SK-N-SH (cell line): ENCODE measurements at regions not wholly inside any gene's neighbourhood (a gene's known extent, or its start where the extent isn't known, plus 50 kb on each side); places are given as distances from the start of the nearest gene placed in this dataset.

Source experiments
- CTCF ChIA-PET: fragments of 300-600, 350-600 bp; formaldehyde crosslinking; extraction: SDS; loops from one replicate; lab custom pipeline; 2021; lab: Yijun Ruan, JAX
- POLR2A ChIA-PET: fragments of 350-600 bp; sonication (Branson Sonifier 250); formaldehyde crosslinking; extraction: SDS; loops from one replicate; lab custom pipeline; 2020; ENCODE audit warnings: antibody characterized with exemption, inconsistent platforms; lab: Yijun Ruan, JAX
- DNase-seq: peaks from one replicate; pipeline ENCODE4 v3.0.0; 2012
- H2AFZ ChIP-seq: fragments of 200-600 bp; sonication (generic); 2 replicates; pipeline ENCODE4 v1.8.1; 2016; ENCODE audit warnings: antibody characterized with exemption, mild to moderate bottlenecking, low read depth
- H3F3A ChIP-seq: fragments of 200-600 bp; sonication (generic); replicated peaks from 2 replicates; pipeline ENCODE3; 2016; ENCODE audit warnings: antibody characterized with exemption, mild to moderate bottlenecking; ENCODE audit not compliant: insufficient read depth
- H3K27ac ChIP-seq, 2 experiments: fragments of 200-500 bp in 1 of 2; fragments of 200-600 bp in 1 of 2; sonication (Bioruptor generic) in 1 of 2; sonication (generic), shearing (Covaris generic) in 1 of 2; 2 replicates each; pipeline versions ENCODE4 v1.5.1 to v1.6.1; 2014 to 2016; ENCODE audit warnings: low read depth in 2 of 2, inconsistent platforms in 1 of 2, low read length in 1 of 2, mild to moderate bottlenecking in 1 of 2, mixed read lengths in 1 of 2
- H3K27me3 ChIP-seq: fragments of 200-600 bp; sonication (generic), shearing (Covaris generic); 2 replicates; pipeline ENCODE4 v1.6.1; 2016; ENCODE audit warnings: mixed run types; ENCODE audit not compliant: insufficient read depth
- H3K36me3 ChIP-seq, 2 experiments: fragments of 200-500 bp in 1 of 2; fragments of 200-600 bp in 1 of 2; sonication (Bioruptor generic) in 1 of 2; sonication (generic) in 1 of 2; replicated peaks in 1 of 2; 2 replicates each; pipeline versions ENCODE3 to v1.5.1; 2014 to 2016; ENCODE audit warnings: low read length in 1 of 2, mild to moderate bottlenecking in 1 of 2; ENCODE audit not compliant: insufficient read depth in 2 of 2, control insufficient read depth in 1 of 2
- H3K4me1 ChIP-seq, 2 experiments: fragments of 200-500 bp in 1 of 2; fragments of 200-600 bp in 1 of 2; sonication (Bioruptor generic) in 1 of 2; sonication (generic), shearing (Covaris generic) in 1 of 2; 2 replicates each; pipeline versions ENCODE4 v1.5.1 to v1.6.1; 2014 to 2016; ENCODE audit warnings: low read depth in 1 of 2, low read length in 1 of 2, mixed run types in 1 of 2; ENCODE audit not compliant: insufficient read depth in 2 of 2, control insufficient read depth in 1 of 2
- H3K4me2 ChIP-seq: fragments of 200-600 bp; sonication (generic), shearing (Covaris generic); 2 replicates; pipeline ENCODE4 v1.6.1; 2017; ENCODE audit warnings: mixed run types
- H3K4me3 ChIP-seq, 2 experiments: fragments of 200-500 bp in 1 of 2; fragments of 200-600 bp in 1 of 2; sonication (Bioruptor generic) in 1 of 2; sonication (generic), shearing (Covaris generic) in 1 of 2; 2 replicates each; pipeline versions ENCODE4 v1.5.1 to v1.8.1; 2014 to 2016; ENCODE audit warnings: low read depth in 2 of 2, inconsistent platforms in 1 of 2, low read length in 1 of 2, mild to moderate bottlenecking in 1 of 2, mixed read lengths in 1 of 2, moderate library complexity in 1 of 2
- H3K79me2 ChIP-seq: fragments of 200-600 bp; sonication (generic); 2 replicates; pipeline ENCODE4 v1.8.1; 2017; ENCODE audit warnings: mild to moderate bottlenecking; ENCODE audit not compliant: insufficient read depth
- H3K9ac ChIP-seq: fragments of 200-600 bp; sonication (generic); 2 replicates; pipeline ENCODE4 v1.6.1; 2017; ENCODE audit warnings: mixed run types
- H3K9me2 ChIP-seq: fragments of 200-600 bp; sonication (generic); 2 replicates; pipeline ENCODE4 v1.6.1; 2017; ENCODE audit warnings: mixed run types
- H3K9me3 ChIP-seq: fragments of 200-600 bp; sonication (generic); 2 replicates; pipeline ENCODE4 v1.6.1; 2017; ENCODE audit warnings: mixed run types, mild to moderate bottlenecking, moderate library complexity
- H4K20me1 ChIP-seq: fragments of 200-600 bp; sonication (generic); 2 replicates; pipeline ENCODE4 v1.6.1; 2017; ENCODE audit warnings: mild to moderate bottlenecking, mixed run types; ENCODE audit not compliant: insufficient read depth
- CTCF ChIP-seq: fragments of 200-600 bp; sonication (generic); IDR thresholded peaks from 2 replicates; pipeline ENCODE4 v1.6.1; 2017; ENCODE audit warnings: antibody characterized with exemption, mild to moderate bottlenecking, moderate library complexity
- ELF1 ChIP-seq: IDR thresholded peaks from 2 replicates; pipeline ENCODE4 v1.4.0; 2012
- EP300 ChIP-seq, 2 experiments: IDR thresholded peaks; 2 replicates each; pipeline versions ENCODE4 v1.4.0 to v1.6.1; 2012; ENCODE audit warnings: borderline replicate concordance in 1 of 2, low read depth in 1 of 2, low read length in 1 of 2
- FOXM1 ChIP-seq: IDR thresholded peaks from 2 replicates; pipeline ENCODE4 v1.4.0; 2012; ENCODE audit warnings: low read depth, mild to moderate bottlenecking
- GATA2 ChIP-seq: sonication (generic); formaldehyde crosslinking; IDR thresholded peaks from 2 replicates; pipeline ENCODE4 v1.5.0; 2020; ENCODE audit warnings: mild to moderate bottlenecking, missing genetic modification reagents
- MAX ChIP-seq: IDR thresholded peaks from 2 replicates; pipeline ENCODE4 v1.4.0; 2012; ENCODE audit warnings: low read depth
- MXI1 ChIP-seq: IDR thresholded peaks from 2 replicates; pipeline ENCODE4 v1.6.1; 2012; ENCODE audit warnings: mild to moderate bottlenecking, low read depth, low read length, improper control_type of control experiment
- PBX3 ChIP-seq: IDR thresholded peaks from 2 replicates; pipeline ENCODE4; 2012
- RAD21 ChIP-seq: IDR thresholded peaks from 2 replicates; pipeline ENCODE4 v1.6.1; 2012; ENCODE audit warnings: mild to moderate bottlenecking, low read length
- RFX5 ChIP-seq: IDR thresholded peaks from 2 replicates; pipeline ENCODE4 v1.6.1; 2012; ENCODE audit warnings: mild to moderate bottlenecking, improper control_type of control experiment, low read length
- TAF1 ChIP-seq: IDR thresholded peaks from 2 replicates; pipeline ENCODE4 v1.6.1; 2012; ENCODE audit warnings: low read depth, mild to moderate bottlenecking, low read length, moderate library complexity, borderline replicate concordance
- TCF12 ChIP-seq: IDR thresholded peaks from 2 replicates; pipeline ENCODE4 v1.4.0; 2012
- YY1 ChIP-seq: IDR thresholded peaks from 2 replicates; pipeline ENCODE4 v1.4.0; 2012; ENCODE audit warnings: low read depth, mild to moderate bottlenecking
- ZBTB33 ChIP-seq: IDR thresholded peaks from 2 replicates; pipeline ENCODE4 v1.4.0; 2012; ENCODE audit warnings: low read depth, borderline replicate concordance
- WGBS: methylation state at CpG from one replicate; pipeline ENCODE4 v1.1.6; 2017; ENCODE audit warnings: low lambda C conversion rate; 5-methylcytosine and 5-hydroxymethylcytosine counted together

- Histone ChIP-seq H3K4me2 (no peak overlapping the region), H3K9me3 (no peaks in the 10 kb centered on the region), H3F3A (no peaks in the 10 kb centered on the region), H3K9me2 (no peaks in the 10 kb centered on the region), H3K27ac (no peak overlapping the region), H3K4me1 (no peaks in the 10 kb centered on the region), H3K27me3 (no peaks in the 10 kb centered on the region), H3K9ac (no peak overlapping the region), H4K20me1 (no peaks in the 10 kb centered on the region), H3K4me3 (no peak overlapping the region), H2AFZ (no peak overlapping the region), H3K79me2 (no peaks in the 10 kb centered on the region), H3K36me3 (no peaks in the 10 kb centered on the region)
- ChIA-PET POLR2A (no interaction called here), CTCF (interaction anchor here (1.1 kb wide), 1 partner anchor 15 kb away, joined by 3 read pairs; no protein-coding TSS in a partner anchor)
- 63% methylated on average over 12 of the region's 14 CpGs for WGBS
- no peak for DNase-seq
- no peak for TF ChIP-seq RAD21
- TF ChIP-seq ZBTB33 = no peak
- TF ChIP-seq FOXM1 = no peak
- TF ChIP-seq RFX5 = no peak
- TF ChIP-seq TAF1 = no peak
- no peak for TF ChIP-seq YY1
- TF ChIP-seq MXI1 = no peak
- no peak for TF ChIP-seq ELF1
- TF ChIP-seq PBX3 = no peak
- TF ChIP-seq EP300 (IDR thresholded peaks at IDR 0.05; ENCODE audit: borderline replicate concordance in 1 of 2, low read depth in 1 of 2, low read length in 1 of 2) = no peak
- no peak for TF ChIP-seq MAX
- no peak for TF ChIP-seq TCF12
Measured at GRCh38 chr4:177499537-177499936, 57.3 kb upstream of the AGA start.

DNA sequence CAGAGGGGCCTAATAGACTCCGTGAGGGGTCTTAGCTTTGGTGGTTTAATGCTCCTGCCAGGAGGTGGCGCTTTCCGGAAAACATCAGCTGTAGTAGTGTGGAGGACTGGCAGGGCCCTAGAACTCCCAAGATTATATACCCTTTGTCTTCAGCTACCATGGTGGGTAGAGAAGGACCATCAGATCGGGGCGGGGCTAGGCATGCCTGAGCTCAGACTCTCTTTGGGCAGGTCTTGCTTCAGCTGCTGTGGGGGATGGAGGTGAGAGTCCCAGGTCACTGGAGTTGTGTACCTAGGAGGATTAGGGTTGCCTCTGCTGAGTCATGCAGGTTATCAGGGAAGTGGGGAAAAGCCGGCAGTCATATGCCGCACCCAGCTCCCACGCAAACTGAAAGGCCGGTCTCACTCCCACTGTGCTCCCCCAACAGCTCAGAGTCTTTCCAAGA lies 63.0 kb upstream of the AGA start:
- no peaks in the 10 kb centered on the region for H3K79me2 ChIP-seq
- H3K9me3 ChIP-seq = no peaks in the 10 kb centered on the region
- CTCF ChIA-PET = interaction anchor here (1.1 kb wide), 1 partner anchor 71 kb away, joined by 3 read pairs; no protein-coding TSS in a partner anchor
- H3F3A ChIP-seq = no peaks in the 10 kb centered on the region
- H3K36me3 ChIP-seq = no peaks in the 10 kb centered on the region
- POLR2A ChIA-PET = interaction anchor here (0.8 kb wide), 1 partner anchor 63 kb away, joined by 3 read pairs; no protein-coding TSS in a partner anchor
- no peaks in the 10 kb centered on the region for H3K9me2 ChIP-seq
- no peaks in the 10 kb centered on the region for H4K20me1 ChIP-seq
- WGBS = 73% methylated on average over 6 of the region's 9 CpGs
- TF ChIP-seq GATA2 (CRISPR knock-in tag) = no peak
- TF ChIP-seq CTCF = 0 out of 2 replicates have a peak, but pooled peaks have one; percentile 11
- TF ChIP-seq, all 33 proteins: peak for 1
- H3K4me2 ChIP-seq = no peak overlapping the region
- H2AFZ ChIP-seq = no peak overlapping the region
- H3K4me1 ChIP-seq = no peaks in the 10 kb centered on the region
- H3K27me3 ChIP-seq = no peaks in the 10 kb centered on the region
- no peak overlapping the region for H3K9ac ChIP-seq
- H3K4me3 ChIP-seq = no peak overlapping the region
- no peak for DNase-seq
- no peak overlapping the region for H3K27ac ChIP-seq
